ENCODE measurements at regions not wholly inside any gene's neighbourhood (a gene's known extent, or its start where the extent isn't known, plus 50 kb on each side); places are given as distances from the start of the nearest gene placed in this dataset.
A peak's percentile ranks its signal among the peaks of the same experiment; 100 is the strongest.

DNA sequence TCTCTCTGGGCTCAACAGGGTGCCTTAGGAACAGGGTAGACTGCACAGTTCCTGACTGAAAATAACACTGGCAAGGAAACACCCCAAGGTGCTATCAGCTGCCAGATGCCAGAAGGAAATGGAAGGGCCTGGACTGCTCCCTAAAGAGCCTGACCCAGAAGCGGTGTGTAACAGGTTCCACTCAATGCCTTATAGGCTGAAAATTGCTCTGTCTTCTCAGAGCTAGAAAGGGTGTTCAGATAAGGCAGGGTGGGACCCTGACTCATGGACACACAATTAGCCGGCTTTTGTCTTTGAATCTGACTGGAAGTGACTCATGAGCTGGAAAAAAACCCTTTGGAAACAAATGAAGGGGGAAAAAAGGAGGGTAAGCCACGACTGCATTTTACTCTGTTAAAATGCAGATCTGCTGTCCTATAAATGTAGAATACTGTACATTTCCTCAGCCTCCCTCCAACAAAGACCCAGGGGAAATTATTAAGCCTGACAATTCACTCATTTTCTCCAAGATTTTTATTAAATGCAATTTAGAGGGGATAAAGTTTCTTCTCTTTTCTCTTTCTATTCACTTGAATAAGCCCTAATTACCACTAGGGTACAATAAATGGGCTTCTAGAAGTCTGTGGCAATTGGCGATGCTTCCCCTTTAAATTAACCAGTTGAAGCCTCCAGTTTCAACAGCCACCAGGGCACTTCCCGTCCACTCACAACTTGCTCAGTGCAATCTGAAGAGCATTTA is 160.2 kb upstream of the TBL1XR1 start:
- TF ChIP-seq, protein P1, sequence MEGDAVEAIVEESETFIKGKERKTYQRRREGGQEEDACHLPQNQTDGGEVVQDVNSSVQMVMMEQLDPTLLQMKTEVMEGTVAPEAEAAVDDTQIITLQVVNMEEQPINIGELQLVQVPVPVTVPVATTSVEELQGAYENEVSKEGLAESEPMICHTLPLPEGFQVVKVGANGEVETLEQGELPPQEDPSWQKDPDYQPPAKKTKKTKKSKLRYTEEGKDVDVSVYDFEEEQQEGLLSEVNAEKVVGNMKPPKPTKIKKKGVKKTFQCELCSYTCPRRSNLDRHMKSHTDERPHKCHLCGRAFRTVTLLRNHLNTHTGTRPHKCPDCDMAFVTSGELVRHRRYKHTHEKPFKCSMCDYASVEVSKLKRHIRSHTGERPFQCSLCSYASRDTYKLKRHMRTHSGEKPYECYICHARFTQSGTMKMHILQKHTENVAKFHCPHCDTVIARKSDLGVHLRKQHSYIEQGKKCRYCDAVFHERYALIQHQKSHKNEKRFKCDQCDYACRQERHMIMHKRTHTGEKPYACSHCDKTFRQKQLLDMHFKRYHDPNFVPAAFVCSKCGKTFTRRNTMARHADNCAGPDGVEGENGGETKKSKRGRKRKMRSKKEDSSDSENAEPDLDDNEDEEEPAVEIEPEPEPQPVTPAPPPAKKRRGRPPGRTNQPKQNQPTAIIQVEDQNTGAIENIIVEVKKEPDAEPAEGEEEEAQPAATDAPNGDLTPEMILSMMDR (IDR thresholded peaks at IDR 0.05), result no peak
- DNase-seq (ENCODE audit: low spot score) (no peak), ATAC-seq (ENCODE audit: low FRiP score) (peak; percentile 85)

- DNase-seq (ENCODE audit: low spot score), result no peak
- TF ChIP-seq, protein P1 (IDR thresholded peaks at IDR 0.05), result no peak
- peak; percentile 35 for ATAC-seq (ENCODE audit: low FRiP score)
These were observed 161.1 kb upstream of the TBL1XR1 start for GRCh38 chr3:177358091-177358976.

DNA sequence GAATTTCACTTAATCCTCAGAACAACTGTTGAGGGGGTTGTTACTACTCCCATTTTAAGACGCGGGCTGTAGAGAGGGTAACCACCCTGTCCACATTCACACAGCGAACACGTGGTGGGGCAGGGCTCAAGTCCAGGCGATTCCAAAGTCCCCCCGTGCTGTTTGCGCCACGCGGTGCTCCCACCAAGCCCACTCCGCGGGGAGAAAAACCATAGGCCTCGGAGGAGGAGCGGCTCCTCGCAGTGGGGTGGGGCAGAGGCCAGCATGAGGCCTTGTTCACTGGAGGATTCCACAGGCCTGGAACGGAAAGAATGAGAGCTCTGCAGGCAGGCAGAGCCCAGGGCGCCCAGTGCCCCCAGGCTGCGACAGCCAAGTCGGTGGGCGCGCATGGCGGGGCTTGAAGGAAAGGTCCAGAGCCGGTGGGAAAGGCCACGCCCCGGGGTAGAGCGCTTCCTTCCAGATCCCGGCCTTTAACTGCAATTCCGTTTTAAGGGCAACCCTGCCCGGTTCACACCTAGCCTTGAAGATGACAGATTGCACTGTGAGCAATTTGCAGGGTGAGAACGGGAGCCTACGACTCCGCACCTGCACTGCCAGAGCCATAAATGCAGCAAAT is 161.8 kb upstream of the TBL1XR1 start:
- DNase-seq (ENCODE audit: low spot score), result no peak
- TF ChIP-seq, protein P1 (IDR thresholded peaks at IDR 0.05), result no peak
- no peak for ATAC-seq (ENCODE audit: low FRiP score)

GRCh38 chr3:177359593-177360357 is 162.5 kb upstream of the TBL1XR1 start:
- peak; percentile 94 for DNase-seq (ENCODE audit: low spot score)
- peak; percentile 91 for ATAC-seq (ENCODE audit: low FRiP score)
- TF ChIP-seq, protein P1 (IDR thresholded peaks at IDR 0.05), result no peak

DNA sequence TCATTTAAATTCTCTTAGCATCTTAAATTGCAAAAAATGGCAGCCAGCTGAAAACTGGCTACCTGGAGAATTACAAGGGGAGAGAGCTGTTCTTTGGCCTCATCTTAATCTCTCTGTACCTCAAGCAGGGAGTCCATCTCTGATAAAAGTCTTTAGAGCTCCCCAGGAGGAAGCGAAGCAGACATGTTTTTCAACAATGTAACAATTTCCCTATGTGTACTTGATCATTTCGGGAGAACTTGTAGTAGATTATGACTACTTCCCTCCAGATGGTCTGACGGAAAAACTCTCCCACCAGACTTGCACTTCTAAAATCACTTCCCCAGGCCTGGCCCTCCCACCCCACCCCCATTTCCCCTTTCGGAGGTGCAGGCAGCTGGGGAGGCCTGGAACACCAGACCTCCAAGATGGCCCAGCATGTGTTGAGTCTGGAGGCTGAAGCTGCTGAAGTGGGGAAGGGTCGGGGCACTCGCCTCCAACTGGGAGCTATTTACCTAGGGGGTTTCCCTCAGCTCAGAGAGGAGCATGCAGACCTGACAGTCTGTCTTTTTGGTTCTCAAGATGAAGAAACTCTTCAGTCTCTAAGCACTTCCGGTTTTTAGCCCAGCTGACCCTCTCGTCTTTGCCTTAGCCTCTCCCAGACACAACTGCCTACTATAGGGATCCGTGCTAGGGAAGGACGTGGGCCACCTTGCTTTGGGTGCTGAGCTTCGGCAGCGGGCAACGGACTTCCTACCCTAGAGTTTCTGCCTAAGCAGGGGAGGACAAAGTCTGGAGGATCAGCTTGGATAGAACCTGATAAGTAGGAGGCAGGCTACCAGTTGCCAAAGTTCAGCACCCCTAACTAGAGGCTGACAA is 164.0 kb upstream of the TBL1XR1 start:
- no peak for DNase-seq (ENCODE audit: low spot score)
- TF ChIP-seq, protein P1 (IDR thresholded peaks at IDR 0.05), result no peak
- ATAC-seq (ENCODE audit: low FRiP score), result no peak

DNA sequence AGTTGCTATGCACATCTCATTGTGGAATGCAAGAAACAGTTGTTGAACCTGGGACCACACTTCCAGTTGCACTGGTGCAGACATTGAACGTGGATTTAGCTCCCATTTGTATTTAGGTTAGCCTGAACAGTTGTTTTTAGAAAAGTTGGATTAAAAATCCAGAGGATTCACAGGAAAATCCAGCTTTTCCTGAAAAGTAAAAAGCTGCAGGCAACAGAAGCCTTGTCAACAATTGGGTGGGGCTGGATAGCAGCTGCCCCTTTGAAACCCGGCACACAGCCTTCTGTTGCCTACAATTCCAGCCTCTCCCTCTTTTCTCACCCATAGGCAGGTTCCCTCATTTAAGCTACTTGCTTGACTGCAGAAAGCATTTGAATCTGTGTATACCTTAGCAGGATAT is 165.3 kb upstream of the TBL1XR1 start:
- ATAC-seq (ENCODE audit: low FRiP score) (no peak), DNase-seq (ENCODE audit: low spot score) (no peak)
- TF ChIP-seq, protein P1 (IDR thresholded peaks at IDR 0.05), result no peak

Data from omental fat pad (tissue), 3 donors.